A673 (cell line): ENCODE measurements at regions not wholly inside any gene's neighbourhood (a gene's known extent, or its start where the extent isn't known, plus 50 kb on each side); places are given as distances from the start of the nearest gene placed in this dataset.

Experiments
- BruUV-seq: library from RNA; stranded (reverse); fragments of 400-500 nt; replicated peaks from 2 replicates; lab custom pipeline; 2021; lab: Mats Ljungman, UMichigan
- CTCF ChIA-PET: fragments of 300-600 bp; sonication (Branson Sonifier 250); formaldehyde crosslinking; loops from one replicate; lab custom pipeline; 2022; ENCODE audit warnings: antibody characterized with exemption; lab: Charles Lee
- POLR2A ChIA-PET: fragments of 300-600 bp; sonication (Branson Sonifier 250); formaldehyde crosslinking; loops from one replicate; lab custom pipeline; 2022; ENCODE audit warnings: antibody characterized with exemption; ENCODE audit not compliant: low non-redundant PET; lab: Charles Lee
- DNase-seq: peaks from one replicate; pipeline ENCODE4 v3.0.0-alpha.2; 2015; ENCODE audit warnings: low spot score
- H3K27ac ChIP-seq: fragments of 200-600 bp; sonication (generic); 2 replicates; pipeline ENCODE4 v1.5.1; 2016; ENCODE audit warnings: mixed run types, low read depth, mild to moderate bottlenecking, mixed read lengths, antibody characterized with exemption, low read length; ENCODE audit not compliant: poor library complexity, severe bottlenecking
- H3K27me3 ChIP-seq: fragments of 200-600 bp; sonication (generic); replicated peaks from 2 replicates; pipeline ENCODE4 v1.6.1; 2017; ENCODE audit warnings: mixed run types, low read depth, mild to moderate bottlenecking, mixed read lengths, antibody characterized with exemption, low read length; ENCODE audit not compliant: insufficient read depth, poor library complexity
- H3K36me3 ChIP-seq: fragments of 200-600 bp; sonication (generic); 2 replicates; pipeline ENCODE4 v1.6.1; 2016; ENCODE audit warnings: mixed run types, mild to moderate bottlenecking, mixed read lengths, antibody characterized with exemption, low read length; ENCODE audit not compliant: insufficient read depth, poor library complexity, severe bottlenecking
- H3K4me1 ChIP-seq: fragments of 200-600 bp; sonication (generic); 2 replicates; pipeline ENCODE4 v1.6.1; 2017; ENCODE audit warnings: mixed run types, mild to moderate bottlenecking, mixed read lengths, antibody characterized with exemption, low read length; ENCODE audit not compliant: insufficient read depth, poor library complexity, severe bottlenecking
- H3K4me3 ChIP-seq: fragments of 200-600 bp; sonication (generic); 2 replicates; pipeline ENCODE4 v1.5.1; 2016; ENCODE audit warnings: low read depth, mixed run types, mild to moderate bottlenecking, mixed read lengths, low read length; ENCODE audit not compliant: poor library complexity, severe bottlenecking
- H3K9me3 ChIP-seq: fragments of 200-600 bp; sonication (generic); 2 replicates; pipeline ENCODE4 v1.6.1; 2016; ENCODE audit warnings: mixed run types, low read depth, mild to moderate bottlenecking, mixed read lengths, antibody characterized with exemption, low read length; ENCODE audit not compliant: poor library complexity, severe bottlenecking
- EZH2 ChIP-seq: fragments of 200-600 bp; sonication (generic); IDR thresholded peaks from 2 replicates; pipeline ENCODE4 v1.6.1; 2017; ENCODE audit warnings: borderline replicate concordance, low read depth, mild to moderate bottlenecking, mixed read lengths, antibody characterized with exemption, low read length; ENCODE audit not compliant: poor library complexity, severe bottlenecking
- intact Hi-C: fragments of 100-400 bp; cut with micrococcal nuclease; formaldehyde crosslinking; loops from one replicate; pipeline ENCODE4 v1.10.0; 2022; ENCODE audit not compliant: unreplicated experiment
- TF ChIP-seq, protein P1 (sequence below): fragments of 300-800, 200-600 bp; sonication (generic); conservative IDR thresholded peaks from 2 replicates; pipeline ENCODE4 v1.5.1; 2017; ENCODE audit warnings: low read depth, mild to moderate bottlenecking, antibody characterized with exemption, low read length, moderate library complexity, mixed read lengths

DNA sequence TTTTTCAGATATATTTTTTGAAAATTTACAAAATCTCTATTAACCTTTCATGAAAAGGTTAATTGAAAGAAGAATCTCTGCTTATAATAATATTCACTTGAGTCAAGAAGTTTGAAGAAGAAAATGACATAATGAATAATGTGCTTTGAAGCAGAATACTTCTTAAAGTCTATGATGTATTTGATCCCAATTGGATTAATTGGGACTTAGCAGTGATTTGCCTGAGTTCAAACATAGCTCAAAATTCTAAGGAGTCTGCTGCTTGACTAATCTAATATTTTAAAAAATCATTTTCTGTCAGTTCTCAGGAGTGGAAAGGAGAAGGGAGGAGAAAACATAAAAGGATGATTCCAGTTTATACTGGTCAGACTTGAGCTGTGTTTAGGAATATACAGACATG lies 1150.4 kb upstream of the INTU start:
- Histone ChIP-seq H3K4me1 (peaks cover 2% of the 10 kb centered on the region), H3K36me3 (no peaks in the 10 kb centered on the region), H3K27me3 (no peaks in the 10 kb centered on the region), H3K4me3 (no peak overlapping the region), H3K27ac (no peak overlapping the region), H3K9me3 (no peaks in the 10 kb centered on the region)
- no TSS peak for BruUV-seq
- no peak for DNase-seq
- intact Hi-C loops, result no loop called here
- CTCF ChIA-PET, result no interaction called here
- TF ChIP-seq, protein P1, sequence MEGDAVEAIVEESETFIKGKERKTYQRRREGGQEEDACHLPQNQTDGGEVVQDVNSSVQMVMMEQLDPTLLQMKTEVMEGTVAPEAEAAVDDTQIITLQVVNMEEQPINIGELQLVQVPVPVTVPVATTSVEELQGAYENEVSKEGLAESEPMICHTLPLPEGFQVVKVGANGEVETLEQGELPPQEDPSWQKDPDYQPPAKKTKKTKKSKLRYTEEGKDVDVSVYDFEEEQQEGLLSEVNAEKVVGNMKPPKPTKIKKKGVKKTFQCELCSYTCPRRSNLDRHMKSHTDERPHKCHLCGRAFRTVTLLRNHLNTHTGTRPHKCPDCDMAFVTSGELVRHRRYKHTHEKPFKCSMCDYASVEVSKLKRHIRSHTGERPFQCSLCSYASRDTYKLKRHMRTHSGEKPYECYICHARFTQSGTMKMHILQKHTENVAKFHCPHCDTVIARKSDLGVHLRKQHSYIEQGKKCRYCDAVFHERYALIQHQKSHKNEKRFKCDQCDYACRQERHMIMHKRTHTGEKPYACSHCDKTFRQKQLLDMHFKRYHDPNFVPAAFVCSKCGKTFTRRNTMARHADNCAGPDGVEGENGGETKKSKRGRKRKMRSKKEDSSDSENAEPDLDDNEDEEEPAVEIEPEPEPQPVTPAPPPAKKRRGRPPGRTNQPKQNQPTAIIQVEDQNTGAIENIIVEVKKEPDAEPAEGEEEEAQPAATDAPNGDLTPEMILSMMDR, result no peak
- no peak for TF ChIP-seq EZH2
- POLR2A ChIA-PET, result no interaction called here

DNA sequence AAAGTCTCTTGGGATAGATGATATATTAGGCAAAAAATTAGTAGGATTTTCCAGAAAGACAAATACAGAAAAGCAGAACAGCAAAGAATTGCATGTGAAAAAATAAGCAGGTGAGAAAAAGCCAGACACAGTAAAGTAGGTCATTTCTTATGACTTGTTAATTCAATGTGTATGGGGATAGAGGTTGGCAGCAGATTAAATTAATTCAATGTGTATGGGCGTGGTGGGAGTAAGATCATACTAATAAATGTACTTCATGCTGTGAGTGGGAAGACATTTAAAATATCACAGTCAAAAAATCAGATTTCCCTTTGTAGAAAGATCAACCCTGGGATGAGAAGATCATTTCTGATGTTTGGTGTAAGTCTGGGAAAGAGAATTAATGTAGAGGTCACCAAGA lies 1146.4 kb upstream of the INTU start:
- no peak overlapping the region for H3K4me3 ChIP-seq
- no peaks in the 10 kb centered on the region for H3K4me1 ChIP-seq
- no peaks in the 10 kb centered on the region for H3K9me3 ChIP-seq
- TF ChIP-seq, protein P1, result no peak
- TF ChIP-seq EZH2, result no peak
- BruUV-seq, result no TSS peak
- intact Hi-C loops, result no loop called here
- no peak overlapping the region for H3K27ac ChIP-seq
- H3K36me3 ChIP-seq, result no peaks in the 10 kb centered on the region
- DNase-seq, result no peak
- H3K27me3 ChIP-seq, result no peaks in the 10 kb centered on the region
- POLR2A ChIA-PET, result no interaction called here
- CTCF ChIA-PET, result no interaction called here

DNA sequence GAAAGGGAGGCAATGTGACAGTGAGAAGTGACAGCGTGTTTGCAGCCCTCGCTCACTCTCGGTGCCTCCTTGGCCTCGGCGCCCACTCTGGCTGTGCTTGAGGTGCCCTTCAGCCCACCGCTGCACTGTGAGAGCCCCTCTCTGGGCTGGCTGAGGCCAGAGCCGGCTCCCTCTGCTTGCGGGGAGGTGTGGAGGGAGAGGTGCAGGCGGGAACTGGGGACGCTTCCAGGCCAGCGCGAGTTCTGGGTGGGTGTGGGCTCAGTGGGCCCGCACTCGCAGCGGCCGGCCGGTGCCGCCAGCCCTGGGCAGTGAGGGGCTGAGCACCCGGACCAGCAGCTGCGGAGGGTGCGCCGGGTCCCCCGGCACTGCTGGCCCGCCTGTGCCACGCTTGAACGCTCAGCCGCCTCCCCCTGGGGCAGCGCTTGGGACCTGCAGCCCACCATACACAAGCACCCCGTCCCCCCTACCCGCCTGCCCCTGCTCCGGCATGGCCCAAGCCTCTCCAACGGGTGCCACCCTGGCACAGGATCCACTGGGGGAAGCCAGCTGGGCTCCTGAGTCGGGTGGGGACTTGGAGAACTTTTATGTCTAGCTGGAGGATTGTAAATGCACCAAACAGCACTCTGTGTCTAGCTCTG lies 1142.8 kb upstream of the INTU start:
- intact Hi-C loops, result no loop called here
- no peak overlapping the region for H3K4me3 ChIP-seq
- no peaks in the 10 kb centered on the region for H3K36me3 ChIP-seq
- H3K4me1 ChIP-seq, result no peaks in the 10 kb centered on the region
- TF ChIP-seq EZH2, result no peak
- TF ChIP-seq, protein P1, result no peak
- POLR2A ChIA-PET, result no interaction called here
- no peaks in the 10 kb centered on the region for H3K27me3 ChIP-seq
- CTCF ChIA-PET, result no interaction called here
- H3K9me3 ChIP-seq, result no peaks in the 10 kb centered on the region
- no TSS peak for BruUV-seq
- H3K27ac ChIP-seq, result no peak overlapping the region
- no peak for DNase-seq
